IMR-90 (cell line): ENCODE measurements at regions not wholly inside any gene's neighbourhood (a gene's known extent, or its start where the extent isn't known, plus 50 kb on each side); places are given as distances from the start of the nearest gene placed in this dataset.

Experiments
- ATAC-seq: fragments of 200-7000 bp; cut with Tn5 transposase; 2 replicates; pipeline ENCODE4 v1.9.1; 2020; ENCODE audit warnings: low read depth, mild to moderate bottlenecking, moderate library complexity
- BruUV-seq: library from RNA; stranded (reverse); fragments of 400-500 nt; replicated peaks from 2 replicates; lab custom pipeline; 2021; lab: Mats Ljungman, UMichigan
- CTCF ChIA-PET: fragments of 300-600 bp; formaldehyde crosslinking; extraction: SDS; loops from one replicate; lab custom pipeline; 2021; ENCODE audit warnings: antibody characterized with exemption; lab: Yijun Ruan, JAX
- POLR2A ChIA-PET: fragments of 300-600 bp; sonication (Branson Sonifier 250); formaldehyde crosslinking; loops from one replicate; lab custom pipeline; 2022; ENCODE audit warnings: antibody characterized with exemption; ENCODE audit not compliant: unreplicated experiment; lab: Charles Lee
- DNase-seq: peaks from one replicate; pipeline ENCODE4 v3.0.0; 2013
- H2AFZ ChIP-seq: replicated peaks from 2 replicates; pipeline ENCODE3; 2013; ENCODE audit warnings: low read length, mild to moderate bottlenecking; ENCODE audit not compliant: poor library complexity
- H2AK5ac ChIP-seq: 2 replicates; pipeline ENCODE4 v1.6.1; 2013; ENCODE audit warnings: low read depth, low read length, inconsistent platforms
- H2AK9ac ChIP-seq: replicated peaks from 2 replicates; pipeline ENCODE3; 2013; ENCODE audit warnings: mild to moderate bottlenecking, low read depth, low read length, moderate library complexity; ENCODE audit not compliant: poor library complexity
- H2BK120ac ChIP-seq: 2 replicates; pipeline ENCODE4 v1.6.1; 2013; ENCODE audit warnings: low read depth, low read length, inconsistent platforms
- H2BK15ac ChIP-seq: 3 replicates; pipeline ENCODE4 v1.6.1; 2013; ENCODE audit warnings: low read depth, low read length, inconsistent platforms
- H2BK20ac ChIP-seq: 2 replicates; pipeline ENCODE4 v1.6.1; 2013; ENCODE audit warnings: low read depth, mild to moderate bottlenecking, inconsistent platforms, low read length, moderate library complexity
- H2BK5ac ChIP-seq: 2 replicates; pipeline ENCODE4 v1.6.1; 2013; ENCODE audit warnings: mild to moderate bottlenecking, low read depth, low read length, inconsistent platforms; ENCODE audit not compliant: poor library complexity, severe bottlenecking
- H3K14ac ChIP-seq: replicated peaks from 2 replicates; pipeline ENCODE4 v1.6.1; 2013; ENCODE audit warnings: low read depth, low read length, inconsistent platforms
- H3K18ac ChIP-seq: 2 replicates; pipeline ENCODE4 v1.6.1; 2013; ENCODE audit warnings: low read depth, low read length, control low read depth
- H3K23ac ChIP-seq: 2 replicates; pipeline ENCODE4 v1.6.1; 2013; ENCODE audit warnings: low read depth, low read length, inconsistent platforms
- H3K27ac ChIP-seq: 2 replicates; pipeline ENCODE4 v1.5.1; 2013; ENCODE audit warnings: mild to moderate bottlenecking, control low read depth, low read length; ENCODE audit not compliant: insufficient read depth
- H3K27me3 ChIP-seq: 2 replicates; pipeline ENCODE4 v1.6.1; 2013; ENCODE audit warnings: low read length; ENCODE audit not compliant: control insufficient read depth, insufficient read depth
- H3K36me3 ChIP-seq: 2 replicates; pipeline ENCODE4 v1.6.1; 2013; ENCODE audit warnings: low read length, mixed read lengths; ENCODE audit not compliant: control insufficient read depth, insufficient read depth
- H3K4ac ChIP-seq: 2 replicates; pipeline ENCODE4 v1.6.1; 2013; ENCODE audit warnings: low read depth, low read length, inconsistent platforms
- H3K4me1 ChIP-seq: 2 replicates; pipeline ENCODE4 v1.6.1; 2013; ENCODE audit warnings: low read length, mixed read lengths; ENCODE audit not compliant: control insufficient read depth, insufficient read depth
- H3K4me2 ChIP-seq: 2 replicates; pipeline ENCODE4 v1.6.1; 2013; ENCODE audit warnings: low read depth, mild to moderate bottlenecking, control low read depth, low read length, moderate library complexity
- H3K4me3 ChIP-seq: 2 replicates; pipeline ENCODE4 v1.5.1; 2013; ENCODE audit warnings: low read depth, mild to moderate bottlenecking, control low read depth, low read length, moderate library complexity; ENCODE audit not compliant: insufficient read depth
- H3K56ac ChIP-seq: 2 replicates; pipeline ENCODE4 v1.6.1; 2013; ENCODE audit warnings: low read length, inconsistent platforms; ENCODE audit not compliant: insufficient read depth; ENCODE audit errors: extremely low read depth
- H3K79me1 ChIP-seq, 2 experiments: 2 replicates each; pipeline ENCODE4 v1.6.1; 2013; ENCODE audit warnings: low read length in 2 of 2, inconsistent platforms in 1 of 2, low read depth in 1 of 2
- H3K9ac ChIP-seq: 2 replicates; pipeline ENCODE4 v1.6.1; 2013; ENCODE audit warnings: low read depth, low read length, control low read depth
- H3K9me1 ChIP-seq: 2 replicates; pipeline ENCODE4 v1.6.1; 2013; ENCODE audit warnings: low read length, inconsistent platforms; ENCODE audit not compliant: insufficient read depth
- H3K9me3 ChIP-seq: 2 replicates; pipeline ENCODE4 v1.6.1; 2013; ENCODE audit warnings: low read length; ENCODE audit not compliant: control insufficient read depth, insufficient read depth
- H4K20me1 ChIP-seq: 2 replicates; pipeline ENCODE4 v1.6.1; 2013; ENCODE audit warnings: low read length, inconsistent platforms; ENCODE audit not compliant: insufficient read depth
- H4K5ac ChIP-seq: 2 replicates; pipeline ENCODE4 v1.6.1; 2013; ENCODE audit warnings: mild to moderate bottlenecking, low read depth, low read length, control low read depth
- H4K8ac ChIP-seq, 2 experiments: 2 replicates each; pipeline ENCODE4 v1.6.1; 2013; ENCODE audit warnings: low read depth in 2 of 2, low read length in 2 of 2, control low read depth in 1 of 2, inconsistent platforms in 1 of 2
- H4K91ac ChIP-seq: 2 replicates; pipeline ENCODE4 v1.6.1; 2013; ENCODE audit warnings: low read depth, low read length, inconsistent platforms; ENCODE audit not compliant: insufficient read depth
- BHLHE40 ChIP-seq: fragments of 150-350 bp; IDR thresholded peaks from 2 replicates; pipeline ENCODE4 v1.6.1; 2016; ENCODE audit warnings: mild to moderate bottlenecking, low read depth, low read length
- CEBPB ChIP-seq: IDR thresholded peaks from 2 replicates; pipeline ENCODE4 v1.6.1; 2012; ENCODE audit warnings: low read depth, low read length, improper control_type of control experiment
- CHD1 ChIP-seq: IDR thresholded peaks from 2 replicates; pipeline ENCODE4 v1.6.1; 2012; ENCODE audit warnings: low read depth, low read length, improper control_type of control experiment
- FOS ChIP-seq: fragments of 150-350 bp; IDR thresholded peaks from 2 replicates; pipeline ENCODE4 v1.6.1; 2016; ENCODE audit warnings: low read depth, low read length
- MAFK ChIP-seq: IDR thresholded peaks from 2 replicates; pipeline ENCODE4 v1.6.1; 2012; ENCODE audit warnings: low read depth, low read length, improper control_type of control experiment
- MAZ ChIP-seq: IDR thresholded peaks from 2 replicates; pipeline ENCODE4 v1.6.1; 2012; ENCODE audit warnings: low read depth, mild to moderate bottlenecking, low read length, improper control_type of control experiment, moderate library complexity, borderline replicate concordance
- MXI1 ChIP-seq: IDR thresholded peaks from 2 replicates; pipeline ENCODE4 v1.6.1; 2012; ENCODE audit warnings: low read depth, mild to moderate bottlenecking, low read length, moderate library complexity, borderline replicate concordance
- NFE2L2 ChIP-seq: fragments of 150-350 bp; IDR thresholded peaks from 2 replicates; pipeline ENCODE4 v1.6.1; 2016; ENCODE audit warnings: low read depth, mild to moderate bottlenecking, low read length
- POLR2A ChIP-seq: IDR thresholded peaks from 2 replicates; pipeline ENCODE4 v1.6.1; 2012; ENCODE audit warnings: mild to moderate bottlenecking, low read depth, low read length
- RAD21 ChIP-seq: IDR thresholded peaks from 2 replicates; pipeline ENCODE4 v1.6.1; 2012; ENCODE audit warnings: low read length, improper control_type of control experiment
- RCOR1 ChIP-seq: IDR thresholded peaks from 2 replicates; pipeline ENCODE4 v1.6.1; 2012; ENCODE audit warnings: mild to moderate bottlenecking, low read length, improper control_type of control experiment; ENCODE audit not compliant: insufficient replicate concordance
- RFX5 ChIP-seq: IDR thresholded peaks from 2 replicates; pipeline ENCODE4 v1.8.0; 2012; ENCODE audit warnings: low read depth, mild to moderate bottlenecking, low read length, moderate library complexity
- SMC3 ChIP-seq: fragments of 150-350 bp; IDR thresholded peaks from 2 replicates; pipeline ENCODE4 v1.6.1; 2016; ENCODE audit warnings: low read depth, mild to moderate bottlenecking, antibody characterized with exemption, low read length, moderate library complexity
- WGBS, 2 experiments: methylation state at CpG; one replicate each; pipeline versions ENCODE4 v1.1.5 to v1.1.7; 2013; ENCODE audit warnings: missing lambda C conversion rate in 2 of 2; ENCODE audit not compliant: insufficient read length in 1 of 2; ENCODE audit errors: extremely low coverage in 2 of 2; 5-methylcytosine and 5-hydroxymethylcytosine counted together
- dilution Hi-C: fragments of 300-500 bp; cut with HindIII; formaldehyde crosslinking; loops from one replicate; pipeline ENCODE4 v1.14.3; 2018; ENCODE audit warnings: low sequenced_read_pairs; ENCODE audit not compliant: unreplicated experiment
- in situ Hi-C: fragments of 300-500 bp; cut with MboI; formaldehyde crosslinking; loops from 3 replicates; pipeline ENCODE4 v1.14.3; 2019; ENCODE audit warnings: low sequenced_read_pairs, inconsistent platforms, mixed read lengths
- intact Hi-C: fragments of 100-400 bp; cut with micrococcal nuclease; formaldehyde crosslinking; loops from 2 replicates; pipeline ENCODE4 v1.10.0; 2022
- TF ChIP-seq, protein P1 (sequence below): fragments of 150-350 bp; IDR thresholded peaks from 2 replicates; pipeline ENCODE4 v1.6.1; 2016; ENCODE audit warnings: low read depth, mild to moderate bottlenecking, low read length, moderate library complexity, borderline replicate concordance
- TF ChIP-seq, protein P2 (sequence below): conservative IDR thresholded peaks from 2 replicates; pipeline ENCODE4 v1.5.1; 2012; ENCODE audit warnings: mild to moderate bottlenecking, low read depth, low read length, improper control_type of control experiment
- TF ChIP-seq, protein P3 (sequence below): fragments of 150-350 bp; IDR thresholded peaks from 2 replicates; pipeline ENCODE4 v1.6.1; 2017; ENCODE audit warnings: mild to moderate bottlenecking, antibody characterized with exemption, low read length, low read depth

DNA sequence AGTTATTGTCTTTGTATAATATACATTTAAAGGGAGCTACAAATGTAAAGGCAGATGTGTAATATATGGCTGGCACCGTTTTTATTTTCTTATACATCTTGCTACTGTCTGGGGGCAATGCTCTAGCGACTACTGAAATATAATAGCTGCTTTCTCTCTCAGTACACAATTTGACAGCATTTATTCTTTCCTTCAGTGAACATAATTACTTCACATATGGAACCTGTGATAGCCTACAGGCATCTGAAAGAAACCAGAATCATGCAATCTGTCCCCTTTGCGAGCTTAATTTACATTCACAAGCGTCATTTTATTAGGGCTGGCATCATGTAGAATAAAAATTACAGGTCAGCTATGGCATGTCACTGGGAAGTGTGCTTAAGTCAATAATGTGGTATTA lies 557.5 kb upstream of the PTBP2 start:
- DNase-seq (no peak), ATAC-seq (no peak)
- Histone ChIP-seq H3K27ac (no peak overlapping the region), H4K20me1 (no peaks in the 10 kb centered on the region), H2AFZ (no peak overlapping the region), H3K27me3 (no peaks in the 10 kb centered on the region), H3K18ac (no peak overlapping the region), H3K56ac (no peak overlapping the region), H2BK20ac (no peak overlapping the region), H3K79me1 (no peaks in the 10 kb centered on the region), H3K4me3 (no peak overlapping the region), H3K9me3 (no peaks in the 10 kb centered on the region), H3K23ac (no peak overlapping the region), H4K8ac (no peak overlapping the region), H4K91ac (no peak overlapping the region), H3K9ac (no peak overlapping the region), H3K4ac (no peak overlapping the region), H3K4me2 (no peak overlapping the region), H2BK15ac (no peak overlapping the region), H2AK5ac (no peak overlapping the region), H4K5ac (no peak overlapping the region), H3K9me1 (no peaks in the 10 kb centered on the region), H2BK5ac (no peak overlapping the region), H2BK120ac (no peak overlapping the region), H3K14ac (no peak overlapping the region), H2AK9ac (no peak overlapping the region), H3K4me1 (no peaks in the 10 kb centered on the region), H3K36me3 (no peaks in the 10 kb centered on the region)
- TF ChIP-seq, protein P1, sequence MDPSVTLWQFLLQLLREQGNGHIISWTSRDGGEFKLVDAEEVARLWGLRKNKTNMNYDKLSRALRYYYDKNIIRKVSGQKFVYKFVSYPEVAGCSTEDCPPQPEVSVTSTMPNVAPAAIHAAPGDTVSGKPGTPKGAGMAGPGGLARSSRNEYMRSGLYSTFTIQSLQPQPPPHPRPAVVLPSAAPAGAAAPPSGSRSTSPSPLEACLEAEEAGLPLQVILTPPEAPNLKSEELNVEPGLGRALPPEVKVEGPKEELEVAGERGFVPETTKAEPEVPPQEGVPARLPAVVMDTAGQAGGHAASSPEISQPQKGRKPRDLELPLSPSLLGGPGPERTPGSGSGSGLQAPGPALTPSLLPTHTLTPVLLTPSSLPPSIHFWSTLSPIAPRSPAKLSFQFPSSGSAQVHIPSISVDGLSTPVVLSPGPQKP: no peak
- TF ChIP-seq POLR2A: no peak
- TF ChIP-seq CEBPB: no peak
- no peak for TF ChIP-seq NFE2L2
- no peak for TF ChIP-seq RCOR1
- TF ChIP-seq RAD21: no peak
- TF ChIP-seq RFX5: no peak
- TF ChIP-seq, protein P2, sequence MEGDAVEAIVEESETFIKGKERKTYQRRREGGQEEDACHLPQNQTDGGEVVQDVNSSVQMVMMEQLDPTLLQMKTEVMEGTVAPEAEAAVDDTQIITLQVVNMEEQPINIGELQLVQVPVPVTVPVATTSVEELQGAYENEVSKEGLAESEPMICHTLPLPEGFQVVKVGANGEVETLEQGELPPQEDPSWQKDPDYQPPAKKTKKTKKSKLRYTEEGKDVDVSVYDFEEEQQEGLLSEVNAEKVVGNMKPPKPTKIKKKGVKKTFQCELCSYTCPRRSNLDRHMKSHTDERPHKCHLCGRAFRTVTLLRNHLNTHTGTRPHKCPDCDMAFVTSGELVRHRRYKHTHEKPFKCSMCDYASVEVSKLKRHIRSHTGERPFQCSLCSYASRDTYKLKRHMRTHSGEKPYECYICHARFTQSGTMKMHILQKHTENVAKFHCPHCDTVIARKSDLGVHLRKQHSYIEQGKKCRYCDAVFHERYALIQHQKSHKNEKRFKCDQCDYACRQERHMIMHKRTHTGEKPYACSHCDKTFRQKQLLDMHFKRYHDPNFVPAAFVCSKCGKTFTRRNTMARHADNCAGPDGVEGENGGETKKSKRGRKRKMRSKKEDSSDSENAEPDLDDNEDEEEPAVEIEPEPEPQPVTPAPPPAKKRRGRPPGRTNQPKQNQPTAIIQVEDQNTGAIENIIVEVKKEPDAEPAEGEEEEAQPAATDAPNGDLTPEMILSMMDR: no peak
- no peak for TF ChIP-seq FOS
- TF ChIP-seq SMC3: no peak
- TF ChIP-seq MAZ: no peak
- TF ChIP-seq MAFK: no peak
- no peak for TF ChIP-seq MXI1
- no peak for TF ChIP-seq BHLHE40
- TF ChIP-seq CHD1: no peak
- TF ChIP-seq, protein P3, sequence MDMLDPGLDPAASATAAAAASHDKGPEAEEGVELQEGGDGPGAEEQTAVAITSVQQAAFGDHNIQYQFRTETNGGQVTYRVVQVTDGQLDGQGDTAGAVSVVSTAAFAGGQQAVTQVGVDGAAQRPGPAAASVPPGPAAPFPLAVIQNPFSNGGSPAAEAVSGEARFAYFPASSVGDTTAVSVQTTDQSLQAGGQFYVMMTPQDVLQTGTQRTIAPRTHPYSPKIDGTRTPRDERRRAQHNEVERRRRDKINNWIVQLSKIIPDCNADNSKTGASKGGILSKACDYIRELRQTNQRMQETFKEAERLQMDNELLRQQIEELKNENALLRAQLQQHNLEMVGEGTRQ: no peak
- CTCF ChIA-PET: no interaction called here
- WGBS, 2 experiments: no CpG with 5 or more reads among the region's 4 CpGs
- POLR2A ChIA-PET: no interaction called here
- BruUV-seq: no TSS peak
- dilution Hi-C loops (no loop called here), in situ Hi-C loops (no loop called here), intact Hi-C loops (no loop called here)
